DMS53 (cell line): ENCODE measurements at regions not wholly inside any gene's neighbourhood (a gene's known extent, or its start where the extent isn't known, plus 50 kb on each side); places are given as distances from the start of the nearest gene placed in this dataset.
A peak's percentile ranks its signal among the peaks of the same experiment; 100 is the strongest.
"Not testable (repeated sequence)": the region's sequence is repeated elsewhere in the genome, so short reads cannot be mapped to it uniquely, and the experiment has no call there.

Experiments used
- DNase-seq: peaks from one replicate; lab custom pipeline; 2025; lab: John Stamatoyannopoulos, UW

DNA sequence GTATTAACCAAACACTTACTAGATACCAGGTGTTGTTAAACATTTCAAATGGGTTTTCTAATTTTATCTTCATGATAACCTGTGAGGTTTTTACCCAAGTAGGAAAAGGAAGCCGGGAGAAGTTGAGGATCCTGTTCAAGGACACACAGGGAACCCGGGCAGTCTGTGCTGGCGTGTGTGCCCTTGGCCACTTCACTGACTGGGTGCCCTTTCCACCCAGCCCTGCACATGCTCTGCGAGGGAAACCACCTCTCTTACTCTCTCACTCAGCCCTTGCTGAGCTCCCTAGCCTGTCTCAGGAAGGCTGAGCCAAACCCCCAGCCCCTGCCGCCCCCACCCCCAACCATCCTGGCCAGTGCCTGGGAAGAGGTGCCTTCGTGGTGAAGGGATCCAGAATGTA is 51.8 kb downstream of the TEX44 start:
- no peak for DNase-seq

- DNase-seq = peak; percentile 32
Measured at GRCh38 chr2:231646476-231646875, 53.8 kb downstream of the TEX44 start.

- DNase-seq = peak; percentile 87
Measured at GRCh38 chr2:231648579-231649174, 56.0 kb downstream of the TEX44 start.

DNA sequence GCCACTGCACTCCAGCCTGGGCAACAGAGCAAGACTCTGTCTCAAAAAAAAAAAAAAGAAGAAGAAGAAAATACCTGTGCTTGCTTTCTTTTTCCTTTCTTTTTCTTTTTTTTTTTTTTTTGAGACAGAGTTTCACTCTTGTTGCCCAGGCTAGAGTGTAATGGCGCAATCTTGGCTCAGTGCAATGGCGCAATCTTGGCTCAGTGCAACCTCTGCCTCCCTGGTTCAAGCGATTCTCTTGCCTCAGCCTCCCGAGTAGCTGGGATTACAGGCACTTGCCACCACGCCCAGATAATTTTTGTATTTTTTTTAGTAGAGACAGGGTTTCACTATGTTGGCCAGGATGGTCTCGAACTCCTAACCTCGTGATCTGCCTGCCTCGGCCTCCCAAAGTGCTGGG is 56.8 kb upstream of the PTMA start:
- DNase-seq = not testable (repeated sequence)

- DNase-seq = no peak
Measured at GRCh38 chr2:231655488-231655887, 52.8 kb upstream of the PTMA start.

GRCh38 chr2:231655894-231656293 is 52.4 kb upstream of the PTMA start:
- no peak for DNase-seq
